ENCODE measurements at regions not wholly inside any gene's neighbourhood (a gene's known extent, or its start where the extent isn't known, plus 50 kb on each side); places are given as distances from the start of the nearest gene placed in this dataset.
A peak's percentile ranks its signal among the peaks of the same experiment; 100 is the strongest.

GRCh38 chr3:6098516-6099157 is 762.3 kb upstream of the GRM7 start:
- H4K20me1 ChIP-seq, result no peaks in the 10 kb centered on the region
- no peaks in the 10 kb centered on the region for H3K9me3 ChIP-seq (replicated peaks in 1 of 11)
- peak overlapping the region in 2 of 11 experiments; percentile 57 to 58; a peak in 2 of 22 replicates for H3K4me2 ChIP-seq
- H3K27me3 ChIP-seq, result no peaks in the 10 kb centered on the region
- H3K36me3 ChIP-seq, result no peaks in the 10 kb centered on the region
- no peak for TF ChIP-seq Cebpa-rat (IDR thresholded peaks at IDR 0.05)
- H3K27ac ChIP-seq, result no peak overlapping the region
- H3K9ac ChIP-seq, result no peak overlapping the region
- H3K4me1 ChIP-seq, result peaks cover 0 to 16% (median 0%) of the 10 kb centered on the region in 10 experiments; a peak in 4 of 20 replicates
- H3K4me3 ChIP-seq, result no peak overlapping the region

GRCh38 chr3:6099458-6100075 is 761.3 kb upstream of the GRM7 start:
- TF ChIP-seq Cebpa-rat (IDR thresholded peaks at IDR 0.05), result no peak

GRCh38 chr3:6105187-6105586 is 755.7 kb upstream of the GRM7 start:
- H4K20me1 ChIP-seq, result no peaks in the 10 kb centered on the region
- H3K9me3 ChIP-seq (replicated peaks in 1 of 11), result peaks cover 0 to 8% (median 0%) of the 10 kb centered on the region in 11 experiments; a peak in 4 of 22 replicates
- peaks cover 0 to 24% (median 0%) of the 10 kb centered on the region in 10 experiments; a peak in 2 of 20 replicates for H3K4me1 ChIP-seq
- no peak for TF ChIP-seq Cebpa-rat (IDR thresholded peaks at IDR 0.05)
- H3K4me2 ChIP-seq, result no peak overlapping the region
- H3K27me3 ChIP-seq, result no peaks in the 10 kb centered on the region
- H3K27ac ChIP-seq, result no peak overlapping the region
- H3K36me3 ChIP-seq, result no peaks in the 10 kb centered on the region
- H3K4me3 ChIP-seq, result no peak overlapping the region
- no peak overlapping the region for H3K9ac ChIP-seq

More at GRCh38 chr3:6099458-6100075, 761.3 kb upstream of the GRM7 start:
- H3K9ac ChIP-seq, result no peak overlapping the region
- peaks cover 0 to 16% (median 0%) of the 10 kb centered on the region in 10 experiments; a peak in 4 of 20 replicates for H3K4me1 ChIP-seq
- H3K27ac ChIP-seq, result no peak overlapping the region
- no peaks in the 10 kb centered on the region for H3K9me3 ChIP-seq (replicated peaks in 1 of 11)
- no peak overlapping the region for H3K4me3 ChIP-seq
- H4K20me1 ChIP-seq, result no peaks in the 10 kb centered on the region
- H3K4me2 ChIP-seq, result no peak overlapping the region
- no peaks in the 10 kb centered on the region for H3K36me3 ChIP-seq
- no peaks in the 10 kb centered on the region for H3K27me3 ChIP-seq

GRCh38 chr3:6108957-6109356 is 752.0 kb upstream of the GRM7 start:
- Histone ChIP-seq H3K36me3 (no peaks in the 10 kb centered on the region), H3K9ac (no peak overlapping the region)

GRCh38 chr3:6110451-6110850 is 750.5 kb upstream of the GRM7 start:
- Histone ChIP-seq H3K27ac (no peak overlapping the region), H3K4me1 (peaks cover 0 to 43% (median 0%) of the 10 kb centered on the region in 10 experiments; a peak in 2 of 20 replicates), H3K4me2 (peak overlapping the region in 2 of 11 experiments; percentile 26 to 38; a peak in 3 of 22 replicates), H3K36me3 (no peaks in the 10 kb centered on the region), H3K27me3 (no peaks in the 10 kb centered on the region), H3K9me3 (replicated peaks in 1 of 11) (peaks cover 0 to 5% (median 0%) of the 10 kb centered on the region in 11 experiments; a peak in 4 of 22 replicates), H4K20me1 (no peaks in the 10 kb centered on the region), H3K9ac (no peak overlapping the region), H3K4me3 (no peak overlapping the region)
- TF ChIP-seq Cebpa-rat (IDR thresholded peaks at IDR 0.05), result no peak

More at GRCh38 chr3:6108957-6109356, 752.0 kb upstream of the GRM7 start:
- Histone ChIP-seq H3K9me3 (replicated peaks in 1 of 11) (peaks cover 0 to 8% (median 0%) of the 10 kb centered on the region in 11 experiments; a peak in 4 of 22 replicates), H3K4me1 (peaks cover 0 to 43% (median 0%) of the 10 kb centered on the region in 10 experiments; a peak in 2 of 20 replicates), H3K27me3 (no peaks in the 10 kb centered on the region), H3K4me2 (peak overlapping the region in 1 of 11 experiments; percentile 41; a peak in 1 of 22 replicates), H4K20me1 (no peaks in the 10 kb centered on the region), H3K4me3 (no peak overlapping the region), H3K27ac (peak overlapping the region in 1 of 11 experiments; percentile 48; a peak in 2 of 22 replicates)
- TF ChIP-seq Cebpa-rat (IDR thresholded peaks at IDR 0.05), result no peak

GRCh38 chr3:6112546-6112945 is 748.4 kb upstream of the GRM7 start:
- Histone ChIP-seq H4K20me1 (no peaks in the 10 kb centered on the region), H3K9ac (no peak overlapping the region), H3K4me1 (peaks cover 0 to 43% (median 0%) of the 10 kb centered on the region in 10 experiments; a peak in 2 of 20 replicates), H3K4me3 (no peak overlapping the region), H3K27ac (no peak overlapping the region), H3K36me3 (no peaks in the 10 kb centered on the region), H3K4me2 (no peak overlapping the region), H3K9me3 (replicated peaks in 1 of 11) (no peaks in the 10 kb centered on the region), H3K27me3 (no peaks in the 10 kb centered on the region)
- no peak for TF ChIP-seq Cebpa-rat (IDR thresholded peaks at IDR 0.05)

GRCh38 chr3:6113338-6113737 is 747.6 kb upstream of the GRM7 start:
- Histone ChIP-seq H3K4me2 (no peak overlapping the region), H3K27me3 (no peaks in the 10 kb centered on the region), H3K4me3 (no peak overlapping the region), H3K27ac (no peak overlapping the region), H3K9me3 (replicated peaks in 1 of 11) (no peaks in the 10 kb centered on the region), H3K4me1 (peaks cover 0 to 37% (median 0%) of the 10 kb centered on the region in 10 experiments; a peak in 2 of 20 replicates), H3K9ac (no peak overlapping the region), H4K20me1 (no peaks in the 10 kb centered on the region), H3K36me3 (no peaks in the 10 kb centered on the region)
- TF ChIP-seq Cebpa-rat (IDR thresholded peaks at IDR 0.05), result no peak

- no peaks in the 10 kb centered on the region for H3K4me1 ChIP-seq
- no peak overlapping the region for H3K4me2 ChIP-seq
- H3K4me3 ChIP-seq, result no peak overlapping the region
- H3K36me3 ChIP-seq, result no peaks in the 10 kb centered on the region
- TF ChIP-seq Cebpa-rat (IDR thresholded peaks at IDR 0.05), result no peak
- H3K27me3 ChIP-seq, result no peaks in the 10 kb centered on the region
- no peak overlapping the region for H3K27ac ChIP-seq
- no peaks in the 10 kb centered on the region for H3K9me3 ChIP-seq (replicated peaks in 1 of 11)
- H3K9ac ChIP-seq, result no peak overlapping the region
- H4K20me1 ChIP-seq, result no peaks in the 10 kb centered on the region
Observed at GRCh38 chr3:6119367-6119766, 741.5 kb upstream of the GRM7 start.

GRCh38 chr3:6120786-6121185 is 740.1 kb upstream of the GRM7 start:
- Histone ChIP-seq H3K4me2 (no peak overlapping the region), H3K4me1 (no peaks in the 10 kb centered on the region), H3K4me3 (no peak overlapping the region), H3K36me3 (no peaks in the 10 kb centered on the region), H3K9ac (no peak overlapping the region), H3K27me3 (no peaks in the 10 kb centered on the region), H3K27ac (no peak overlapping the region), H3K9me3 (replicated peaks in 1 of 11) (no peaks in the 10 kb centered on the region), H4K20me1 (no peaks in the 10 kb centered on the region)
- TF ChIP-seq Cebpa-rat (IDR thresholded peaks at IDR 0.05), result no peak

All from BLaER1 treated with 17β-estradiol and CSF1 and Interleukin-3, amounts not matched to agents 10 nM and 100 nM (cell line).